Endodermal cell (in vitro differentiated cells): ENCODE measurements at regions not wholly inside any gene's neighbourhood (a gene's known extent, or its start where the extent isn't known, plus 50 kb on each side); places are given as distances from the start of the nearest gene placed in this dataset.
"Not testable (repeated sequence)": the region's sequence is repeated elsewhere in the genome, so short reads cannot be mapped to it uniquely, and the experiment has no call there.

ENCODE experiments used
- DNase-seq: peaks from one replicate; pipeline ENCODE4 v3.0.0-alpha.2; 2017
- H3K27ac ChIP-seq: 2 replicates; pipeline ENCODE4 v1.5.1; 2013; ENCODE audit warnings: mild to moderate bottlenecking, low read depth, low read length, moderate library complexity
- H3K27me3 ChIP-seq: 2 replicates; pipeline ENCODE4 v1.6.1; 2013; ENCODE audit warnings: mild to moderate bottlenecking, low read length, moderate library complexity; ENCODE audit not compliant: insufficient read depth, control insufficient read depth, poor library complexity, severe bottlenecking
- H3K36me3 ChIP-seq: 2 replicates; pipeline ENCODE4 v1.7.0; 2013; ENCODE audit warnings: mild to moderate bottlenecking, low read length, moderate library complexity; ENCODE audit not compliant: control insufficient read depth, insufficient read depth
- H3K4me1 ChIP-seq: one replicate; pipeline ENCODE4 v1.7.0; 2013; ENCODE audit warnings: low read length; ENCODE audit not compliant: control insufficient read depth, insufficient read depth
- H3K4me3 ChIP-seq: 2 replicates; pipeline ENCODE4 v1.5.1; 2013; ENCODE audit warnings: mild to moderate bottlenecking, low read length, moderate library complexity
- H3K9ac ChIP-seq: 2 replicates; pipeline ENCODE4 v1.6.1; 2013; ENCODE audit warnings: mild to moderate bottlenecking, low read length, moderate library complexity; ENCODE audit not compliant: poor library complexity, severe bottlenecking; ENCODE audit errors: extremely low read depth
- H3K9me3 ChIP-seq: 2 replicates; pipeline ENCODE4 v1.6.1; 2013; ENCODE audit warnings: mild to moderate bottlenecking, low read length, moderate library complexity; ENCODE audit not compliant: control insufficient read depth
- H3K27ac Mint-ChIP-seq: 2 replicates; pipeline ENCODE4 v1.8.0; 2020; ENCODE audit warnings: mixed read lengths
- H3K27me3 Mint-ChIP-seq: 2 replicates; pipeline ENCODE4 v1.8.0; 2021; ENCODE audit warnings: mild to moderate bottlenecking, mixed read lengths; ENCODE audit not compliant: insufficient read depth
- H3K36me3 Mint-ChIP-seq: 2 replicates; pipeline ENCODE4 v1.8.0; 2020; ENCODE audit warnings: low read depth, mixed read lengths
- H3K4me1 Mint-ChIP-seq: 2 replicates; pipeline ENCODE4 v1.8.0; 2020; ENCODE audit warnings: mixed read lengths
- H3K4me3 Mint-ChIP-seq: 2 replicates; pipeline ENCODE4 v1.8.0; 2020; ENCODE audit warnings: mild to moderate bottlenecking, moderate library complexity, mixed read lengths
- H3K9me3 Mint-ChIP-seq: 2 replicates; pipeline ENCODE4 v1.8.0; 2020; ENCODE audit warnings: mild to moderate bottlenecking, mixed read lengths
- CTCF ChIP-seq: fragments of 200-600 bp; sonication (generic); conservative IDR thresholded peaks from 2 replicates; pipeline ENCODE4 v1.5.0; 2021; ENCODE audit warnings: antibody characterized with exemption, mild to moderate bottlenecking
- WGBS, 2 experiments: methylation state at CpG; one replicate each; pipeline versions ENCODE4 v1.1.5 to v1.1.7; 2013; ENCODE audit warnings: missing lambda C conversion rate in 2 of 2, mixed read lengths in 1 of 2; ENCODE audit not compliant: insufficient coverage in 1 of 2, insufficient read length in 1 of 2; 5-methylcytosine and 5-hydroxymethylcytosine counted together

- Histone ChIP-seq H3K4me1 (no peaks in the 10 kb centered on the region), H3K4me3 (no peak overlapping the region), H3K9me3 (no peaks in the 10 kb centered on the region), H3K27ac (no peak overlapping the region), H3K27me3 (no peaks in the 10 kb centered on the region), H3K9ac (no peak overlapping the region), H3K36me3 (no peaks in the 10 kb centered on the region)
- H3K27me3 Mint-ChIP-seq, result no peaks in the 10 kb centered on the region
- no peak for TF ChIP-seq CTCF
- H3K4me3 Mint-ChIP-seq, result no peak overlapping the region
- no peak overlapping the region for H3K27ac Mint-ChIP-seq
- H3K36me3 Mint-ChIP-seq, result no peaks in the 10 kb centered on the region
- H3K9me3 Mint-ChIP-seq, result peaks cover 2% of the 10 kb centered on the region
- no peak for DNase-seq
- 87 to 89% methylated on average over 3 to 4 of the region's 4 CpGs for WGBS, 2 experiments
- no peaks in the 10 kb centered on the region for H3K4me1 Mint-ChIP-seq
Measured at GRCh38 chr18:68164909-68165308, 550.0 kb downstream of the TMX3 start.

GRCh38 chr18:68153821-68154220 is 561.1 kb downstream of the TMX3 start:
- not testable (repeated sequence) for H3K27ac Mint-ChIP-seq, H3K4me3 Mint-ChIP-seq, H3K9me3 Mint-ChIP-seq, H3K9me3 ChIP-seq, H3K4me1 Mint-ChIP-seq, H3K27me3 Mint-ChIP-seq, H3K27me3 ChIP-seq, H3K4me3 ChIP-seq, DNase-seq, H3K36me3 Mint-ChIP-seq, H3K27ac ChIP-seq, H3K36me3 ChIP-seq, H3K9ac ChIP-seq, H3K4me1 ChIP-seq
- WGBS, 2 experiments, result 83 to 100% methylated on average over 1 to 5 of the region's 5 CpGs

DNA sequence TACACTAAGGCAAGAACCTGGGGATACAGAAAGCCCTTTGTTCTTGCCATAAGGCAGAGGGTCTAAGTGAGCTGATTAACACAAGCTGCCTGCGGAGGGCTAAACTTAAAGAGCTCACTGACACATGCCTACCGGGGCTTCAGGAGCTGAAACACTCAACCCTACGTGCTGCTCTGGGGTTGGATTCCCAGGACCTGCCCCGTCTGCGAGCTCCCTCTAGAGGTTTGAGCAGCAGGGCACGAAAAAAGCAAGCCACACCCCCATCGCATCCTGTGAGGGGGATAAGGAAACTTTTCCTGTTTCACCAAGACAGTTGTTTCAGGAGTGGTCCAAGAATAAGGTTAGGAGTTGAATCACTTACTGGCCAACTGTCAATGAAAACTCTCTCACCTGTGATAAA is 562.1 kb downstream of the TMX3 start:
- Mint-ChIP-seq H3K36me3 (no peaks in the 10 kb centered on the region), H3K4me1 (peaks cover 4% of the 10 kb centered on the region), H3K27me3 (no peaks in the 10 kb centered on the region), H3K9me3 (no peaks in the 10 kb centered on the region), H3K27ac (no peak overlapping the region), H3K4me3 (no peak overlapping the region)
- H3K27me3 ChIP-seq, result no peaks in the 10 kb centered on the region
- no peaks in the 10 kb centered on the region for H3K36me3 ChIP-seq
- no peak overlapping the region for H3K27ac ChIP-seq
- H3K9me3 ChIP-seq, result no peaks in the 10 kb centered on the region
- TF ChIP-seq CTCF, result peak; percentile 69
- WGBS, 2 experiments, result 80 to 88% methylated on average over 3 to 7 of the region's 7 CpGs
- DNase-seq, result peak; percentile 85
- H3K4me3 ChIP-seq, result no peak overlapping the region
- H3K4me1 ChIP-seq, result no peaks in the 10 kb centered on the region
- H3K9ac ChIP-seq, result no peak overlapping the region

DNA sequence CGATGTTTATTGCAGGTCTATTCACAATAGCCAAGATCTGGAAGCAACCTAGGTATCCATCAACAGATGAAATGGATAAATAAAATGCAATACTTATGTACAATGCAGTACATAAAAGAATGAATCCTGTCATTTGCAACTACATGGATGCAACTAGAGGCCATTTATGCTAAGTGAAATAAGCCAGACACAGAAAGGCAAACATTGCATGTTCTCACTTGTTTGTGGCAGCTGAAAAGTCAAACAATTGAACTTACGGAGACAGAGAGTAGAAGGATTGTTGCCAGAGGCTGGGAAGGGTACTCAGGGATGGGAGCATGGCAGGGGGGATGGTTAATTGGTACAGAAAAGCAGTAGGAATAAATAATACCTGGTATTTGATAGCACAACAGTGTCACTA is 563.9 kb downstream of the TMX3 start:
- no peaks in the 10 kb centered on the region for H3K27me3 Mint-ChIP-seq
- Histone ChIP-seq H3K4me1 (no peaks in the 10 kb centered on the region), H3K4me3 (no peak overlapping the region), H3K9me3 (no peaks in the 10 kb centered on the region), H3K36me3 (no peaks in the 10 kb centered on the region), H3K27ac (no peak overlapping the region), H3K27me3 (no peaks in the 10 kb centered on the region), H3K9ac (no peak overlapping the region)
- H3K4me1 Mint-ChIP-seq, result peaks cover 4% of the 10 kb centered on the region
- no peak overlapping the region for H3K27ac Mint-ChIP-seq
- WGBS, 2 experiments, result 96% methylated on average over 2 of the region's 2 CpGs; no CpG with 5 or more reads in 1 of the 2 experiments
- TF ChIP-seq CTCF, result no peak
- H3K36me3 Mint-ChIP-seq, result no peaks in the 10 kb centered on the region
- H3K4me3 Mint-ChIP-seq, result no peak overlapping the region
- no peaks in the 10 kb centered on the region for H3K9me3 Mint-ChIP-seq
- DNase-seq, result no peak
